HG03025 (cell line): ENCODE measurements at regions not wholly inside any gene's neighbourhood (a gene's known extent, or its start where the extent isn't known, plus 50 kb on each side); places are given as distances from the start of the nearest gene placed in this dataset.

Experiments used
- ATAC-seq: cut with Tn5 transposase; IDR thresholded peaks from one replicate; pipeline ENCODE4 v1.9.1; 2021; ENCODE audit warnings: mild to moderate bottlenecking, moderate library complexity; ENCODE audit not compliant: unreplicated experiment, low FRiP score

DNA sequence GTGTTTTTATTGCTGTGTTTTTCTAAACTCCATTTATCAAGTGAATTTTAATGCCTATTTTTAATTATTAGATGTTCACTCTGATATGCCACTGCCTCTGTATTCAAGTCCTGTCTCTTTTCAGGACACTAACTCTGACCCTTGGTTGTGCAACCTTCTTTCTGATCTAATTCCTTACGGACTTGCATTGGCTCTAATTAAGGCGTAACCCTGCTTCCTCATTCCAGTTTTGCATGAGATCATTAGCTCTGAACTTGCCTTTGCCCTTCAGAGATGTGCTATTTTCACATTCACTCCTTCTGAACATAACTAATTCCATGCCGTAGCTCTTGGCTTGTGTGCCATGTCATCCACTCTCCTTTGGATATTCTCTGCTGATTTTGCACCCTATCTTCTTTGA is 162.5 kb upstream of the TMEFF2 start:
- ATAC-seq, result no peak

DNA sequence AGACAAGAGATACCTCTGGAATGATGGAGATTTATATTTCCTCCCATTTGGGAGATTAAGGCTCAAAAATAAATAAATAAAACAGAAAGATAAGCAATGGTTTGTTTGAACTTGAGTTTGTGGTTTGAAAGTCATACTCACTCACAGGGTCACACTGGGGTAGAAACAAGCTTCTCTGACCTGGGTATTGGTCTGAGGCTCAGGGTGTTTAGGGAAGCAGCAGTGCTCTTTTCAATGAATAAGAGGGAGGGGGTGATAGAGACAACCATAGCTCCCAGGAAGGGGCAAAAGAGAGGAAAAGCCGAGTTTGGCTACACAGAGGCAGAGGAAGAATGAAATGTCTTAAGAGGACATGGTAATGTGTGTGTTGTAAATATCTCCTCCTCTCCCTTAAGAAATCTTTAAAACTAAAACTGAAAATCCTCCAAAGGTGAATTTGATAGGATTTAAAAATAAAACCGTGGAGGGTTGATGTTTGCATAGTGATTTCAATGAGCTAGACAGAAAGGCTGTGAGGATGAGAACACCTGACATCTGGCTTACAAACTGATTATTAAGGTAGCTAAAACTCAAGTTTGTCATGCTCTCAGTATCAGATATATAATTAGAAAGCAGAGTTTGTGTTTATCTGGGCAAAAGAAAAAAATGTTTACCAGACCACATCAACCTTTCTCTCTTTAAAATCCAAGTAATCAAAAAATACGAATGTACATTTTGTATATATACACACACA is 159.9 kb upstream of the TMEFF2 start:
- ATAC-seq, result no peak

- ATAC-seq, result no peak
These were observed 152.8 kb upstream of the TMEFF2 start for GRCh38 chr2:192347542-192347941.

- no peak for ATAC-seq
These were observed 150.6 kb upstream of the TMEFF2 start for GRCh38 chr2:192345287-192345686.

DNA sequence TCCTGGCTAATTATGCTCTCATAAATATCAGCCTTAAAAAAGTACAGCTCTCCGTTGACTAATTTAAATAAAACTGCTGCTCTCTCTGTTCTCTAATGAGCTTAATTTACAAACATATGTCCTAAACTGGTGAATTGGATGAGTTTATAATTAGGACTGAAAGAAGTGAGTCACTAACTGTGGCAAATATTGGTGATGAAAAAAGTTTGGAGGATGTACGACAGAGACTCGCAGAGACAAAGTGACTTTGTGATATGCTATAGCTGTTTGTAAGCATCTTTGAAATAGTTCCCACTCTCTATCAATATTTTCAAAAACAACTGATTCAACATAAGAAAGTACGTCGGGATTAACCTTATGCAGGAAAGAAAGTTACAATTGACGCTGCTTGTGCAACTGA is 138.9 kb upstream of the TMEFF2 start:
- no peak for ATAC-seq

DNA sequence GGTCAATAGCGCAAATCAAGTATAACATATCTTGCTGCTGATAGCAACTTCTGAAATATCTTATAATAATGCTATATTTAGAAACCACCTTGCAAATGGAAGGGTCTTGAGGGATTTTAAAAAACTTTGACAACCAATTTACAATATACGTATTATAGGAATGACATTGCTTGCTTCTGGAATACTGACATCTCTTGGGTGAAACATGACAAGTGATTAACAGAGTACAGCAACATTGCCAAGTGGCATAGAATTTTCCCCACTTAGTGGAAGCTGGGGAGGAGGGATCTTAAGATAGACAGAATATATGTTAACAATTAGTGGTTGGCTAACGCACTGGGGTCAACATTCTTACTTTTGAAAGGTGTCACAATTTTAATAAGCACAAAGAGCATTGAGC is 133.6 kb upstream of the TMEFF2 start:
- no peak for ATAC-seq

GRCh38 chr2:192327576-192327975 is 132.8 kb upstream of the TMEFF2 start:
- ATAC-seq, result no peak

DNA sequence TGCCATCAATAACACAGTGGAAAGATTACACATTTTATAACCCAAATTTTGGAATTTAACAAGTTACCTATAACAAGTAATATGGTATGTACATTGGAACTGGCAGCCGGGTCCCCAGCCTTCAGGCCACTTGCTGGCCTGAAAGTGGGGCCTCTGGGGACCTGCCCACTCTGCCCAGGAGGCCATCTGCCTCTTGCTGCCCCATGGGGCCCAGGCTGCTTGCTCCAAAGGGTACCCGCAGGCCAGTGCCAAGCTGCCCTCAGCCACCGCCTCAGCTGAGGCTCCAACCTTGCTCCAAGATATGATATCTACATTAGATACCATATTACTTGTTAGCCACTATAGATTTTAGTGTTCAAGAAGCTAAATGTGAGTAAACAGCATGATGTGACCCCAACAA is 120.8 kb upstream of the TMEFF2 start:
- ATAC-seq, result no peak

DNA sequence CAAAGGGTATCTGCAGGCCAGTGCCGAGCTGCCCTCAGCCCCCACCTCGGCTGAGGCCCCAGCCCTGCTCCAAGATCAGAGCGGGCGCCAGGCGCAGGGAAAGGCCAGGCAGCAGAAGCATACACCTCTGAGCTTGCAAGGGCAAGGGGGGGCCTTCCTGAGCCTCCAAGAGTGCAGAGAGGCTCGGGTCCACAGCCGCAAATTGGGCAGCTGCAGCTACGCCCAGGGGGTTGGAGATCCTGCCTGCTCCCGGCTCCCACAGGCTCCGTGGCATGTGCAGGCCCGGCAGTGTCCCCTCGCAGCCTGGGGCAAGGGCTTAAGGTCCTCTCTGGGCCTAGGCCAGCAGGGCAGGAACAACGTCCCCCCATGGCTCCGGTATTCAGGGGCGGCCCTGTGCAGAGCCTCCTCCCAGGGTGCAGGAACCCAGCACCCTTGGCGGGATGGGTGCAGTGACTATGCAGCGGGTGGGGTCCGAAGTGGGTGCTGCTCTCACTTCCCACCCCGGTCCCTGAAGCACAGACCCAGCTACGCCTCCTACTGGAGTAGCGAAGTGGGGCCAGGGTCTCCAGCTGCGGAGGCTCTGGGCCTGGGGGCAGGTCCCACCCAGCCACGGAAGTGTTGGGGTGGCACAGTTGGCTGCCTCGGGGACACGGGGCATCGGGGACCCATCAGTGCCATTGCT is 120.2 kb upstream of the TMEFF2 start:
- no peak for ATAC-seq

DNA sequence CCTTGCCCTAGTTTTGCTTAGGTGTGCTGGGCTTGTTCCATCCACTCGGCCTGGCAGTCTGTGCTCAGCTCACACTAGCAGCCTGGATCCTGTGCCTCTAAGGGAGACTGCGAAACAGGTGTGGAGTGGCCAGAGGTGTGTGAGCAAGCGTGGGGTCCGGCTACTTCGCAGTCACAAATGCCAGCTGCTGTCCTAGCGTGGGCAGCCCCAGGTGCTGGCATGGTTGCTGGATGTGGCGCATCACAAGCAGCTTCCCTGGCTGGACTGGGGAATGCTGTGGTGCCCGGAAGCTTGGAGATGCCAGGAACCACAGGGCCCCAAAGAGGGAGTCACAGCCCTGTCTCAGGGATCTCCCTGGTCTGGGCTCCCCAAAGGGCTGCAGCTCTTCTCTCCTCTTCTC is 119.0 kb upstream of the TMEFF2 start:
- ATAC-seq, result no peak

DNA sequence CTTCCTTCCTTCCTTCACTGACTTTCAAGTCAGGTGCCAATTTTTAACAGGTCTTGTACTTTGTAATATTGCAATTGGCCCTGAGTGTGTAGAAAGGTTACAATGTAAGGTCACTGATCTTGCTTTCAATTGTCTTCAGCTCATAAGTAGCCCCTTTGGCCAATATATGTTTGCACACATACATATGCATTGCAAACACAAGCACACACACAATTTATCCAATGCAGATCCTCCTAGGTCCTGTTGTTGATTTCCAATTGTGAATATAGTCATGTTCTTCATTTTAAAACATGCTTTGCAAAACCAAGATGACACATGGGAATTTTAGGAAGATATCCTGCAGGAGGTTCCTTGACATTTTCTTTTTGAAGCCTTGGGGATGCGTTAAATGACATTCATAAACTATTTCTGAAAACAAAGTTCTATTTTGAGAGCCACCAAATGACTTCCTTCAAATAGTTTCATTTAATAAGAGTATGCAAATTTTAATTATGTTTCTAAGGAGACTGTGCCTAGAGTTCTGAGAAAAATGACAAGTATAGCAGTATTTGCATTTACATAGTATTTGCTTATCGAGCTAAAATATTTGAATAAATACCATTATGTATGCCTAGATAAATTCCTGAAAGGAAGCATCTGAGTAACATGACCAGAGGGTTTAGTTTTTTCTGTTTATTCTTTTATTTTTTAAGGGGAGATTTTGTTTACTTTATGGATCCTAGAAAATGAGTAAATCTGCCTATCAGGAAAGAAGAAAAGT is 117.1 kb upstream of the TMEFF2 start:
- ATAC-seq, result no peak

DNA sequence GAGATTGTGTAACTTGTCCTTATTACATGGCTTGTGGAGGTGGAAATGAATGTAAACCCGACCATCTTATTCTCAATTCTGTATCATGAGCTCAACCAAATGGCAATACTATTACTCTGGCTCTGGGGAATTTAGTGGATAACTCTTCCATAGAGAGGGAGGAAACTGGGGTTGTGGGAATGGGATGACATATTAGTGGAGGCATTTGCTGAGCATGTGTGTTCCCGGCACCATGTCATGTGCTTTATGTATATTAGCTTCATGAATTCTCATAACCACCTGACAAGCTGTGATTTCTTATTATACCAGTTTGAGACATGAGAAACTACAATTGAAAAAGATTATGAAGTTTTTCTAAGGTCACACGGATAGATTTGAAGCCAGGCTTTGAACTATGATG is 112.8 kb upstream of the TMEFF2 start:
- ATAC-seq, result no peak

DNA sequence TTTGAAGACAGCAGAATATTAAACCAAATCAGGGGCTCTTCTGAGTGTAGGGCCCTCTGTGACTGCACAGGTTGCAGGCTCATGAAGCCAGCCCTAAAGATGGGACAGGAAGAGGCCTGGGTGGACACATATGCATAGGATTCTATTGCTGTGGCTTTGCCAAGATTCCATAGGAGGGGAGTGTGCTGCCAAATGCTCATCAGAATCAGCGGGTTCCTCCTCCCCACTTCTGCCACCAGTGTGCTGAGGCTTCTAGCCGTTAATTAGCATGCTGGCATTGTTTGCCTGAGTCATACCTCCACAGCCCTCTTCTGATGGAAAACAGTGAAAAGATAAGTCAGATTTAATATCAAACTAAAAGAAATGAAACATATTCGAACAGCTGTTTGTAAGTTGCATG is 103.9 kb upstream of the TMEFF2 start:
- no peak for ATAC-seq

DNA sequence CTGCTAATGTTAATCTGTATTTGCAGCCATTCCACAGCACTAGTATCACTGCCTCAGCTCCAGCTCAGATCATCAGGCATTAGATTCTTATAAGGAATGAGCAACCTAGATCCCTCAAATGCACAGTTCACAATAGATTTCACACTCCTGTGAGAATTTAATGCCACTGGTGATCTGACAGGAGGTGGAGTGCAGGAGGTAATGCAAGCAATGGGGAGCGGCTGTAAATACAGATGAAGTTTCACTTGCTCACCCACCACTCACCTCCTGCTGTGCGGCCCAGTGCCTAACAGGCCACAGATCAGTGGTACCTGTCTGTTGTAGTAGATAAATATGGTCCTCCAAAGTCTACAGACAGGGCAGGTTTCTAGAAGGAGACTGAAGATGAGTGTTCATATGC is 97.7 kb upstream of the TMEFF2 start:
- no peak for ATAC-seq

GRCh38 chr2:192288295-192288694 is 93.6 kb upstream of the TMEFF2 start:
- no peak for ATAC-seq

DNA sequence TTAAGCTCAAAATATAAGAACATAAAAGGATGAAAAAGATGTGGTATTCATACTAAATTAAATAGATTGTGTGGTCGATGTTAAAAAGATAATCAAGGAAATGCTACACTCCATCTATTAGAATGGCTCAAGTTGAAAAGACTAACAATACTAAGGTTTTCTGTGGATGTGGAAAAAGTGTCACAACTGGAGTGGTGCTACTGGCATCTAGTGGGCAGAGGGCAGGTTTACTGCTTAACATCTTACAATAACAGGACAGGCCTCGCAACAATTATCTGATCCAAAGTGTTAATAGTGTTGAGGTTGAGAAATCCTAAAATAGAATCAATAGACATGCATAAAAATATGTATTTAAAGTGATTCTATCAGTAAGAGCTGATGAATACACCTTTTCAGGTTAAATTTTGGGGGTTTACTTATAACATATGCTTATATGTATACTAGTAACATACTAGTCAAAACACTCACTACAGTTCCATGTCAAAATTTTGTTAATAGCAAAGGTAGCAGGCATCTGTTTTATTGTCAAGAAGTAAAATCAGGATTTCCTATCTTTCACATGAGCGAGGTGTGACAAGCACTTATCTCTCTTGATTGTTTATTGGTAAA is 91.5 kb upstream of the TMEFF2 start:
- no peak for ATAC-seq

DNA sequence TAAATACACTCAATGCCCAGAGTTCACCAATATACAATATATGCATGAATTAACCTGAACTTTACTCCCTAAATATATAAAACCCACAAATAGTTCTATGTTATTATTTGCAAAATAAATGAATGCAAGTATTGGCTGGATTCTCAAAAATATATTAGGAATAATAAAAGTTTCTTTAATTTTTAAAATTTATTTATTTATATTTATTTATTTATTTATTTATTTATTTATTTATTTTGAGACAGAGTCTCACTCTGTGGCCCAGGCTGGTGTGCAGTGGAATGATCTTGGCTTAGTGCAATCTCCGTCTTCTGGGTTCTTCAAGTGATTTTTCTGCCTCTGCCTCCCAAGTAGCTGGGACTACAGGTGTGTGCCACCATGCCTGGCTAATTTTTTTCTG is 88.7 kb upstream of the TMEFF2 start:
- ATAC-seq, result no peak

DNA sequence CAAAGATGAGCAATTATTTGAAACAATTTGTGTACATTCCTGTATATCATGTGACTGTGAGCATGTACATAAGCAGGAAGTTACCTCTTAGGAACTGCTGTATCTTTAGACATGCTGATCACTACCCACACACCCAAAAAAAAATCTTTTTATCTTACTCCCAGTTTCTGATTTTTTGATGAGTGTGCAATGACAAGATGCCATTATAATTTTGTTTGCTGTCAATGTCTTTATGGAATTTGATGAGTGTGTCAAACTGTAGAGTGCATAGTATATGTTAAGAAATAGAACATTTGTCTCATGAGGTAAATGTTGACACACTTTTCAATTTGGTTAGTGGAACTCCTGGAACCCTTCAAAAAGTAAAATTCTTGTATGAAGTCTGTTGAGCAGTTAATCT is 84.0 kb upstream of the TMEFF2 start:
- no peak for ATAC-seq

GRCh38 chr2:192277494-192278109 is 82.9 kb upstream of the TMEFF2 start:
- ATAC-seq, result no peak

DNA sequence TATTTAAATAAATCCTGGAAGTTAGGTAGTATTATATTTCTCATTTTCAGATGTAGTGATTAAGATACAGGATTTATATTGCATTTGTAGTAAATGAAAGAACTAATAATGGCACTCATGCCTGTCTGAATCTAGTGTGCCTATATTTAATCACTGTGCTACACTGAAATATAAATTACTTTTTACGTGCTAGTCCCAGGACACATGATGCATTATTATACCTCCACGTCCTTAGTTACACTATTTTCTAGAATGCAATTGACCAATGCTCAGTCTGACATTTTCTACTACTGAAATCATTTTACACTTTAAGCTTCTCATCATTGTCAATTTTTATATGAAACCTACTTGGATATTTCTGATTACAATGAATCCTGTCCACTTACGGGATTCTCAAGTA is 80.9 kb upstream of the TMEFF2 start:
- ATAC-seq, result no peak

DNA sequence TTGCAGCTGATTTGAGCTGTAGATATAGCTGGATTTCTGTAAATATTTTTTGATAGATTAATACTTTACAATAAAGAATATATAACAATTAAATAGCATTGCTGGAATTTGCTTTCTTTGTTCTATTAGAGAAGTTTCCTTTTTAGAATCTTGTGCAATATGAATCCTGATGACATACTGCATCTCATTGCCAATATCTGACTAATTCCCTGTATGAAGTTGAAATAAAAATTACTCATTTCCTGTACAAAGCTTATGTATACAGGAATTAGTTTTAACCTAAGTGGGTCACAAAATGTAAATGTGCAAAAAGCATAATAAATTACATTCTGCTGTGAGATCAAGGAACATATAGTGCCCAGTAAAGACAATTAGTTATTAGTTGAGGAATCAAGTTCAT is 72.8 kb upstream of the TMEFF2 start:
- ATAC-seq, result no peak
